Prostate gland (tissue), 2 donors: ENCODE measurements at regions not wholly inside any gene's neighbourhood (a gene's known extent, or its start where the extent isn't known, plus 50 kb on each side); places are given as distances from the start of the nearest gene placed in this dataset.

ENCODE experiments used
- CTCF ChIP-seq, 4 experiments: fragments of 200-600 bp in 2 of 4; fragments of 450-650 bp in 2 of 4; sonication (generic) in 2 of 4; IDR thresholded peaks; 1 replicate in 3 of 4; 2 replicates in 1 of 4; pipeline ENCODE4 v1.5.1; 2016 to 2019; ENCODE audit warnings: antibody characterized with exemption in 4 of 4, mild to moderate bottlenecking in 2 of 4, moderate library complexity in 2 of 4
- POLR2A ChIP-seq: fragments of 450-650 bp; IDR thresholded peaks from one replicate; pipeline ENCODE4 v1.6.1; 2016; ENCODE audit warnings: antibody characterized with exemption, mild to moderate bottlenecking

- TF ChIP-seq CTCF (IDR thresholded peaks at IDR 0.05) (no peak), POLR2A (no peak)
These were observed 250.8 kb downstream of the MAT2B start for GRCh38 chr5:163756170-163756569.
